K562 (cell line): ENCODE measurements at regions not wholly inside any gene's neighbourhood (a gene's known extent, or its start where the extent isn't known, plus 50 kb on each side); places are given as distances from the start of the nearest gene placed in this dataset.

Experiments used
- ATAC-seq: fragments of 200-7000 bp; cut with Tn5 transposase; 3 replicates; pipeline ENCODE4 v1.9.1; 2020; ENCODE audit warnings: moderate library complexity
- BruUV-seq: library from RNA; stranded (reverse); fragments of 400-500 nt; replicated peaks from 2 replicates; lab custom pipeline; 2021; lab: Mats Ljungman, UMichigan
- CTCF ChIA-PET: fragments of 300-600 bp; formaldehyde crosslinking; extraction: SDS; loops from one replicate; lab custom pipeline; 2021; ENCODE audit warnings: low intra/inter-chr PET ratio; lab: Yijun Ruan, JAX
- POLR2A ChIA-PET: fragments of 300-600, 350-650 bp; sonication (Branson Sonifier 250); formaldehyde crosslinking; extraction: SDS; loops from one replicate; lab custom pipeline; 2021; ENCODE audit warnings: antibody characterized with exemption, inconsistent platforms; lab: Yijun Ruan, JAX
- DNase-seq, 4 experiments: peaks; one replicate each; pipeline versions ENCODE4 v3.0.0 to v3.0.0-alpha.2; 2011 to 2018; ENCODE audit warnings: low spot score in 3 of 4, mixed read lengths in 3 of 4; ENCODE audit errors: extremely low read depth in 1 of 4
- FAIRE-seq: peaks from 2 replicates; lab custom pipeline; 2011; peaks lifted over from hg19 to GRCh38; lab: Jason Lieb, UNC
- H2AFZ ChIP-seq: 2 replicates; pipeline ENCODE4 v1.6.0; 2011; ENCODE audit warnings: low read depth, low read length, control low read depth, inconsistent platforms
- H3K27ac ChIP-seq: fragments of 200-600 bp; 3 replicates; pipeline ENCODE4 v1.8.0; 2011; ENCODE audit warnings: low read depth, mild to moderate bottlenecking, control low read depth, inconsistent platforms, low read length, moderate library complexity, mixed read lengths; ENCODE audit errors: extremely low read depth
- H3K27me3 ChIP-seq, 2 experiments: fragments of 300-600 bp in 1 of 2; 2 replicates in 1 of 2; 3 replicates in 1 of 2; pipeline versions ENCODE4 v1.6.0 to v1.8.0; 2011; ENCODE audit warnings: inconsistent platforms in 2 of 2, low read length in 2 of 2, mild to moderate bottlenecking in 1 of 2, mixed read lengths in 1 of 2, moderate library complexity in 1 of 2; ENCODE audit not compliant: control insufficient read depth in 2 of 2, insufficient read depth in 2 of 2
- H3K36me3 ChIP-seq: fragments of 300-600 bp; 3 replicates; pipeline ENCODE4 v1.8.0; 2011; ENCODE audit warnings: mild to moderate bottlenecking, low read length, inconsistent platforms; ENCODE audit not compliant: control insufficient read depth, insufficient read depth
- H3K4me1 ChIP-seq, 2 experiments: fragments of 200-600 bp in 1 of 2; replicated peaks in 1 of 2; 2 replicates in 1 of 2; 3 replicates in 1 of 2; pipeline versions ENCODE4 v1.5.1 to v1.8.0; 2011; ENCODE audit warnings: inconsistent platforms in 2 of 2, low read length in 2 of 2, mild to moderate bottlenecking in 1 of 2, mixed read lengths in 1 of 2, moderate library complexity in 1 of 2; ENCODE audit not compliant: control insufficient read depth in 2 of 2, insufficient read depth in 2 of 2
- H3K4me2 ChIP-seq: 2 replicates; pipeline ENCODE4 v1.6.1; 2011; ENCODE audit warnings: low read length, control low read depth, inconsistent platforms, mixed read lengths; ENCODE audit not compliant: insufficient read depth
- H3K4me3 ChIP-seq: fragments of 200-600 bp; sonication (generic), shearing (Covaris generic); 2 replicates; pipeline ENCODE4 v1.5.1; 2016; ENCODE audit warnings: control low read depth, inconsistent platforms
- H3K79me2 ChIP-seq: fragments of 200-600 bp; 3 replicates; pipeline ENCODE4 v1.8.0; 2011; ENCODE audit warnings: low read length, inconsistent platforms; ENCODE audit not compliant: control insufficient read depth, insufficient read depth
- H3K9ac ChIP-seq, 2 experiments: 2 replicates each; pipeline versions ENCODE4 v1.6.0 to v1.6.1; 2011; ENCODE audit warnings: low read depth in 2 of 2, low read length in 2 of 2, control low read depth in 1 of 2, inconsistent platforms in 1 of 2, mild to moderate bottlenecking in 1 of 2, mixed read lengths in 1 of 2; ENCODE audit not compliant: insufficient read depth in 1 of 2
- H3K9me1 ChIP-seq: one replicate; pipeline ENCODE4 v1.6.0; 2011; ENCODE audit warnings: inconsistent platforms, mild to moderate bottlenecking, low read length, moderate library complexity; ENCODE audit not compliant: control insufficient read depth, insufficient read depth
- H3K9me3 ChIP-seq: replicated peaks from 2 replicates; pipeline ENCODE4 v1.5.1; 2011; ENCODE audit warnings: low read depth, low read length, inconsistent platforms; ENCODE audit not compliant: control insufficient read depth, insufficient read depth
- H4K20me1 ChIP-seq: replicated peaks from 2 replicates; pipeline ENCODE4 v1.6.1; 2011; ENCODE audit warnings: low read length, inconsistent platforms, mixed read lengths; ENCODE audit not compliant: control insufficient read depth, insufficient read depth
- E2F4 ChIP-seq: sonication (generic); formaldehyde crosslinking; IDR thresholded peaks from 2 replicates; pipeline ENCODE4 v1.8.0; 2022; ENCODE audit warnings: mild to moderate bottlenecking, low read depth, missing genetic modification reagents
- FIP1L1 ChIP-seq: fragments of 200-400 bp; formaldehyde crosslinking; IDR thresholded peaks from 2 replicates; pipeline ENCODE4 v1.6.1; 2018; ENCODE audit warnings: mild to moderate bottlenecking, low read depth, low read length; ENCODE audit not compliant: poor library complexity, severe bottlenecking
- HDGF ChIP-seq: fragments of 450-650 bp; IDR thresholded peaks from 2 replicates; pipeline ENCODE4 v1.6.1; 2016
- NFRKB ChIP-seq: fragments of 450-650 bp; IDR thresholded peaks from 2 replicates; pipeline ENCODE4 v1.6.1; 2016; ENCODE audit warnings: low read depth
- ZBTB11 ChIP-seq, 3 experiments: fragments of 200-800 bp in 1 of 3; fragments of 250-450 bp in 1 of 3; fragments of 450-650 bp in 1 of 3; sonication (Bioruptor Pico) in 1 of 3; sonication (Bioruptor generic) in 1 of 3; formaldehyde crosslinking in 1 of 3; IDR thresholded peaks; 2 replicates each; pipeline versions ENCODE4 v1.6.1 to v1.8.0; 2016 to 2022; ENCODE audit warnings: mild to moderate bottlenecking in 2 of 3, missing genetic modification characterization in 2 of 3, missing compliant biosample characterization in 1 of 3, moderate library complexity in 1 of 3
- ZNF277 ChIP-seq: fragments of 250-450 bp; sonication (Bioruptor Pico); IDR thresholded peaks from 2 replicates; pipeline ENCODE4 v1.8.0; 2022; ENCODE audit warnings: inconsistent platforms, mild to moderate bottlenecking, moderate library complexity, borderline replicate concordance
- ZNF318 ChIP-seq, 2 experiments: fragments of 450-650 bp; IDR thresholded peaks; 2 replicates each; pipeline ENCODE4 v1.6.1; 2016; ENCODE audit warnings: mild to moderate bottlenecking in 2 of 2, borderline replicate concordance in 1 of 2, low read depth in 1 of 2, moderate library complexity in 1 of 2
- WGBS: fragments of 100-300 bp; shearing (Covaris generic); methylation state at CpG from one replicate; pipeline ENCODE4 v1.1.6; 2016; ENCODE audit warnings: low coverage, mixed read lengths; ENCODE audit not compliant: insufficient coverage; ENCODE audit errors: missing lambda C conversion rate; 5-methylcytosine and 5-hydroxymethylcytosine counted together
- in situ Hi-C: fragments of 300-500 bp; cut with MboI; formaldehyde crosslinking; loops from 4 replicates; pipeline ENCODE4 v1.15.0; 2018; ENCODE audit warnings: inconsistent platforms, mixed read lengths
- intact Hi-C: fragments of 100-400 bp; cut with micrococcal nuclease; formaldehyde crosslinking; loops from 2 replicates; pipeline ENCODE4 v1.14.2; 2022

GRCh38 chr2:67156796-67157195 lies 240.3 kb upstream of the ETAA1 start:
- H3K79me2 ChIP-seq, result no peaks in the 10 kb centered on the region
- no peaks in the 10 kb centered on the region for H3K4me1 ChIP-seq
- DNase-seq (no peak), ATAC-seq (no peak), FAIRE-seq (no peak)
- in situ Hi-C loops (no loop called here), intact Hi-C loops (no loop called here)
- H3K9ac ChIP-seq, result no peak overlapping the region
- no peak overlapping the region for H2AFZ ChIP-seq
- ChIA-PET POLR2A (no interaction called here), CTCF (no interaction called here)
- H3K4me3 ChIP-seq, result no peak overlapping the region
- no peaks in the 10 kb centered on the region for H3K36me3 ChIP-seq
- WGBS, result 0% methylated on average over 3 of the region's 3 CpGs
- H3K9me1 ChIP-seq, result no peaks in the 10 kb centered on the region
- no peak overlapping the region for H3K4me2 ChIP-seq
- no peak overlapping the region for H3K27ac ChIP-seq
- BruUV-seq, result no TSS peak
- no peaks in the 10 kb centered on the region for H3K9me3 ChIP-seq
- no peaks in the 10 kb centered on the region for H3K27me3 ChIP-seq
- H4K20me1 ChIP-seq, result no peaks in the 10 kb centered on the region
- no peak for TF ChIP-seq ZNF318 (IDR thresholded peaks at IDR 0.05; ENCODE audit: borderline replicate concordance in 1 of 2, low read depth in 1 of 2)
- no peak for TF ChIP-seq NFRKB
- TF ChIP-seq ZNF277, result no peak
- no peak for TF ChIP-seq FIP1L1
- TF ChIP-seq HDGF, result no peak
- no peak for TF ChIP-seq E2F4
- no peak for TF ChIP-seq ZBTB11 (CRISPR knock-in tag; IDR thresholded peaks at IDR 0.05)
